ENCODE measurements at regions not wholly inside any gene's neighbourhood (a gene's known extent, or its start where the extent isn't known, plus 50 kb on each side); places are given as distances from the start of the nearest gene placed in this dataset.

- TF ChIP-seq ZSCAN18 (CRISPR knock-in tag; IDR thresholded peaks at IDR 0.05) (no peak), TEAD1 (CRISPR knock-in tag; IDR thresholded peaks at IDR 0.05) (no peak), CDX4 (CRISPR knock-in tag; IDR thresholded peaks at IDR 0.05; ENCODE audit: borderline replicate concordance) (no peak), NR2C2 (CRISPR knock-in tag; IDR thresholded peaks at IDR 0.05) (no peak)
Measured at GRCh38 chr7:46654546-46655443, 733.7 kb upstream of the IGFBP3 start (continued).

GRCh38 chr7:46653848-46654247, 732.8 kb upstream of the IGFBP3 start:
- H3K9me3 Mint-ChIP-seq: peaks cover 38% of the 10 kb centered on the region
- CTCF ChIA-PET: no interaction called here
- peaks cover 12% of the 10 kb centered on the region for H3K36me3 Mint-ChIP-seq
- no peak overlapping the region for H3K27ac Mint-ChIP-seq
- POLR2A ChIA-PET: no interaction called here
- DNase-seq (ENCODE audit: low spot score) (no peak), ATAC-seq (no peak)
- peaks cover 2% of the 10 kb centered on the region for H3K4me1 Mint-ChIP-seq
- no peak overlapping the region for H3K4me3 Mint-ChIP-seq
- no peaks in the 10 kb centered on the region for H3K27me3 Mint-ChIP-seq (ENCODE audit: low read depth)
- no peak for TF ChIP-seq RELA (CRISPR knock-in tag; IDR thresholded peaks at IDR 0.05; ENCODE audit: borderline replicate concordance)
- TF ChIP-seq ZNF138 (CRISPR knock-in tag; conservative IDR thresholded peaks at IDR 0.05): no peak
- no peak for TF ChIP-seq PRRX2 (CRISPR knock-in tag; IDR thresholded peaks at IDR 0.05)
- TF ChIP-seq ZNF232 (CRISPR knock-in tag; IDR thresholded peaks at IDR 0.05): no peak
- no peak for TF ChIP-seq ERG (CRISPR knock-in tag; IDR thresholded peaks at IDR 0.05)
- TF ChIP-seq MLX (CRISPR knock-in tag; IDR thresholded peaks at IDR 0.05): no peak
- TF ChIP-seq TEAD4 (CRISPR knock-in tag; IDR thresholded peaks at IDR 0.05): no peak
- no peak for TF ChIP-seq NR2C2 (CRISPR knock-in tag; IDR thresholded peaks at IDR 0.05)
- no peak for TF ChIP-seq MYBL2 (CRISPR knock-in tag; IDR thresholded peaks at IDR 0.05)
- TF ChIP-seq NR3C1 (CRISPR knock-in tag; conservative IDR thresholded peaks at IDR 0.05; ENCODE audit: low read depth): no peak

GRCh38 chr7:46652317-46652716, 731.2 kb upstream of the IGFBP3 start:
- ChIA-PET POLR2A (no interaction called here), CTCF (no interaction called here)
- no peaks in the 10 kb centered on the region for H3K27me3 Mint-ChIP-seq (ENCODE audit: low read depth)
- ATAC-seq (no peak), DNase-seq (ENCODE audit: low spot score) (no peak)
- H3K27ac Mint-ChIP-seq: no peak overlapping the region
- TF ChIP-seq JUN (CRISPR knock-in tag; IDR thresholded peaks at IDR 0.05) (no peak), MAX (CRISPR knock-in tag; IDR thresholded peaks at IDR 0.05) (no peak), ZNF423 (CRISPR knock-in tag; IDR thresholded peaks at IDR 0.05) (no peak), ZNF121 (CRISPR knock-in tag; IDR thresholded peaks at IDR 0.05) (no peak), ZNF671 (CRISPR knock-in tag; IDR thresholded peaks at IDR 0.05) (no peak), ESRRA (CRISPR knock-in tag; IDR thresholded peaks at IDR 0.05; ENCODE audit: borderline replicate concordance) (no peak), OVOL2 (CRISPR knock-in tag; IDR thresholded peaks at IDR 0.05; ENCODE audit: borderline replicate concordance) (no peak)
- no peak overlapping the region for H3K4me3 Mint-ChIP-seq
- H3K36me3 Mint-ChIP-seq: peaks cover 10% of the 10 kb centered on the region
- no peaks in the 10 kb centered on the region for H3K4me1 Mint-ChIP-seq
- peaks cover 45% of the 10 kb centered on the region for H3K9me3 Mint-ChIP-seq
